AG04449 (cell line): ENCODE measurements at regions not wholly inside any gene's neighbourhood (a gene's known extent, or its start where the extent isn't known, plus 50 kb on each side); places are given as distances from the start of the nearest gene placed in this dataset.

ENCODE experiments used
- CTCF ChIA-PET: fragments of 350-600 bp; formaldehyde crosslinking; extraction: SDS; loops from one replicate; lab custom pipeline; 2021; ENCODE audit warnings: antibody characterized with exemption; lab: Yijun Ruan, JAX
- POLR2A ChIA-PET: fragments of 400-600, 350-600 bp; formaldehyde crosslinking; extraction: SDS; loops from one replicate; lab custom pipeline; 2020; ENCODE audit warnings: antibody characterized with exemption, inconsistent platforms; lab: Yijun Ruan, JAX
- DNase-seq: peaks from one replicate; pipeline ENCODE4 v3.0.0-alpha.2; 2010; ENCODE audit warnings: low read depth, low spot score
- H3K4me3 ChIP-seq: 2 replicates; pipeline ENCODE4 v1.5.1; 2011; ENCODE audit warnings: low read depth, mild to moderate bottlenecking, control low read depth, low read length
- CTCF ChIP-seq: IDR thresholded peaks from one replicate; pipeline ENCODE4 v1.5.1; 2011; ENCODE audit warnings: mild to moderate bottlenecking, moderate library complexity, low read length, control low read depth, inconsistent platforms; ENCODE audit not compliant: insufficient read depth; ENCODE audit errors: missing control alignments

- H3K4me3 ChIP-seq = no peak overlapping the region
- no peak for TF ChIP-seq CTCF
- CTCF ChIA-PET = interaction anchor here (0.8 kb wide), 1 partner anchor 10 kb away, joined by 3 read pairs; no protein-coding TSS in a partner anchor
- POLR2A ChIA-PET = no interaction called here
- no peak for DNase-seq
Observed at GRCh38 chr1:182278144-182279054, 113.2 kb downstream of the GLUL start.

GRCh38 chr1:182275271-182275670, 116.3 kb downstream of the GLUL start:
- H3K4me3 ChIP-seq = no peak overlapping the region
- ChIA-PET CTCF (no interaction called here), POLR2A (no interaction called here)
- DNase-seq = no peak
- TF ChIP-seq CTCF = no peak

- DNase-seq = no peak
- H3K4me3 ChIP-seq = no peak overlapping the region
- ChIA-PET CTCF (no interaction called here), POLR2A (no interaction called here)
- no peak for TF ChIP-seq CTCF
Observed at GRCh38 chr1:182274618-182275017, 117.0 kb downstream of the GLUL start.

- CTCF ChIA-PET = no interaction called here
- TF ChIP-seq CTCF = no peak
- DNase-seq = no peak
- POLR2A ChIA-PET = no interaction called here
- H3K4me3 ChIP-seq = no peak overlapping the region
Observed at GRCh38 chr1:182270731-182271130, 120.9 kb downstream of the GLUL start.

GRCh38 chr1:182269097-182269496, 122.5 kb downstream of the GLUL start:
- CTCF ChIA-PET = no interaction called here
- POLR2A ChIA-PET = no interaction called here
- no peak overlapping the region for H3K4me3 ChIP-seq
- no peak for DNase-seq
- no peak for TF ChIP-seq CTCF

- H3K4me3 ChIP-seq = no peak overlapping the region
- ChIA-PET CTCF (interaction anchor here (0.8 kb wide), 1 partner anchor 125 kb away, joined by 3 read pairs; no protein-coding TSS in a partner anchor), POLR2A (no interaction called here)
- DNase-seq = no peak
- no peak for TF ChIP-seq CTCF
Observed at GRCh38 chr1:182268669-182269068, 122.9 kb downstream of the GLUL start.
